HCT116 (cell line): ENCODE measurements at regions not wholly inside any gene's neighbourhood (a gene's known extent, or its start where the extent isn't known, plus 50 kb on each side); places are given as distances from the start of the nearest gene placed in this dataset.

Experiments
- ATAC-seq: fragments of 200-7000 bp; cut with Tn5 transposase; 2 replicates; pipeline ENCODE4 v1.9.1; 2020; ENCODE audit warnings: mild to moderate bottlenecking, moderate library complexity
- BruUV-seq: library from RNA; stranded (reverse); fragments of 400-500 nt; replicated peaks from 2 replicates; lab custom pipeline; 2021; lab: Mats Ljungman, UMichigan
- CTCF ChIA-PET: fragments of 300-600 bp; sonication (Branson Sonifier 250); formaldehyde crosslinking; loops from one replicate; lab custom pipeline; 2021; ENCODE audit warnings: antibody characterized with exemption; lab: Charles Lee
- POLR2A ChIA-PET: fragments of 300-600, 350-600 bp; sonication (Branson Sonifier 250); formaldehyde crosslinking; loops from one replicate; lab custom pipeline; 2021; ENCODE audit warnings: antibody characterized with exemption; lab: Charles Lee
- RAD21 ChIA-PET, 2 experiments: fragments of 300-600 bp; sonication (Branson Sonifier 250); formaldehyde crosslinking; loops; one replicate each; lab custom pipeline; 2023; ENCODE audit warnings: low total read pairs in 2 of 2; ENCODE audit not compliant: uncharacterized antibody in 2 of 2, unreplicated experiment in 2 of 2, low non-redundant PET in 1 of 2; lab: Charles Lee
- DNase-seq: peaks from one replicate; pipeline ENCODE4 v3.0.0-alpha.2; 2010; ENCODE audit warnings: low read depth, low spot score
- H2AFZ ChIP-seq: fragments of 200-600 bp; shearing (Covaris generic), sonication (generic); 2 replicates; pipeline ENCODE4 v1.6.1; 2017; ENCODE audit warnings: low read depth, mixed run types, mixed read lengths, antibody characterized with exemption, low read length; ENCODE audit not compliant: poor library complexity, severe bottlenecking
- H3K27ac ChIP-seq: 2 replicates; pipeline ENCODE4 v1.5.1; 2012; ENCODE audit warnings: low read depth, low read length
- H3K27me3 ChIP-seq: fragments of 200-600 bp; sonication (generic); 2 replicates; pipeline ENCODE4 v1.6.1; 2016; ENCODE audit warnings: mixed run types, low read length, mixed read lengths; ENCODE audit not compliant: insufficient read depth
- H3K36me3 ChIP-seq, 2 experiments: fragments of 200-500 bp in 1 of 2; fragments of 200-600 bp in 1 of 2; sonication (Bioruptor generic) in 1 of 2; sonication (generic) in 1 of 2; 2 replicates each; pipeline versions ENCODE4 v1.5.1 to v1.6.1; 2014 to 2016; ENCODE audit warnings: low read length in 2 of 2, inconsistent platforms in 1 of 2, mixed read lengths in 1 of 2, mixed run types in 1 of 2; ENCODE audit not compliant: insufficient read depth in 2 of 2, control insufficient read depth in 1 of 2
- H3K4me1 ChIP-seq, 2 experiments: fragments of 200-600 bp in 1 of 2; sonication (generic) in 1 of 2; 2 replicates each; pipeline versions ENCODE4 v1.5.1 to v1.6.1; 2012 to 2017; ENCODE audit warnings: low read length in 2 of 2, inconsistent platforms in 1 of 2, mild to moderate bottlenecking in 1 of 2, mixed read lengths in 1 of 2, mixed run types in 1 of 2, moderate library complexity in 1 of 2; ENCODE audit not compliant: insufficient read depth in 2 of 2, control insufficient read depth in 1 of 2
- H3K4me2 ChIP-seq: fragments of 200-600 bp; sonication (generic); 2 replicates; pipeline ENCODE4 v1.6.1; 2017; ENCODE audit warnings: mixed run types, low read length, mixed read lengths
- H3K4me3 ChIP-seq, 2 experiments: fragments of 200-600 bp in 1 of 2; sonication (generic) in 1 of 2; replicated peaks in 1 of 2; 2 replicates each; pipeline ENCODE4 v1.5.1; 2011 to 2016; ENCODE audit warnings: low read length in 2 of 2, control low read depth in 1 of 2, low read depth in 1 of 2, mild to moderate bottlenecking in 1 of 2, mixed read lengths in 1 of 2, mixed run types in 1 of 2
- H3K79me2 ChIP-seq: fragments of 200-600 bp; sonication (generic); 2 replicates; pipeline ENCODE4 v1.6.1; 2017; ENCODE audit warnings: mild to moderate bottlenecking, mixed run types, low read length, moderate library complexity, mixed read lengths; ENCODE audit not compliant: insufficient read depth
- H3K9ac ChIP-seq: fragments of 200-600 bp; sonication (generic); 2 replicates; pipeline ENCODE4 v1.6.1; 2016; ENCODE audit warnings: low read length, mixed read lengths
- H3K9me2 ChIP-seq: fragments of 200-600 bp; sonication (generic), shearing (Covaris generic); 2 replicates; pipeline ENCODE4 v1.6.1; 2017; ENCODE audit warnings: mixed run types, mild to moderate bottlenecking, moderate library complexity; ENCODE audit not compliant: insufficient read depth
- H3K9me3 ChIP-seq, 2 experiments: fragments of 200-500 bp in 1 of 2; fragments of 200-600 bp in 1 of 2; sonication (Bioruptor generic) in 1 of 2; sonication (generic) in 1 of 2; 2 replicates each; pipeline ENCODE4 v1.6.1; 2014 to 2017; ENCODE audit warnings: low read length in 2 of 2, mixed read lengths in 2 of 2, inconsistent platforms in 1 of 2, low read depth in 1 of 2, mild to moderate bottlenecking in 1 of 2, mixed run types in 1 of 2, moderate library complexity in 1 of 2; ENCODE audit not compliant: control insufficient read depth in 1 of 2, insufficient read depth in 1 of 2
- H4K20me1 ChIP-seq: fragments of 200-600 bp; sonication (generic), shearing (Covaris generic); 2 replicates; pipeline ENCODE4 v1.6.1; 2017; ENCODE audit warnings: mixed run types, mild to moderate bottlenecking, moderate library complexity; ENCODE audit not compliant: insufficient read depth
- ATF3 ChIP-seq: IDR thresholded peaks from 2 replicates; pipeline ENCODE4 v1.6.1; 2012
- CBX3 ChIP-seq: IDR thresholded peaks from 2 replicates; pipeline ENCODE4 v1.6.1; 2012; ENCODE audit warnings: low read depth
- CEBPB ChIP-seq: IDR thresholded peaks from 2 replicates; pipeline ENCODE4 v1.6.1; 2012; ENCODE audit warnings: low read depth
- ELF1 ChIP-seq: IDR thresholded peaks from 2 replicates; pipeline ENCODE4 v1.6.1; 2012; ENCODE audit warnings: low read depth, borderline replicate concordance
- EZH2 ChIP-seq: fragments of 200-600 bp; sonication (generic); IDR thresholded peaks from 2 replicates; pipeline ENCODE4 v1.6.1; 2017; ENCODE audit warnings: antibody characterized with exemption, mixed run types
- FOSL1 ChIP-seq: IDR thresholded peaks from 2 replicates; pipeline ENCODE4 v1.6.1; 2012; ENCODE audit warnings: low read depth
- POLR2A ChIP-seq: IDR thresholded peaks from 2 replicates; pipeline ENCODE4 v1.7.0; 2011; ENCODE audit warnings: borderline replicate concordance; ENCODE audit not compliant: insufficient read depth, insufficient read length; ENCODE audit errors: extremely low read depth
- POLR2AphosphoS5 ChIP-seq: IDR thresholded peaks from 2 replicates; pipeline ENCODE4 v1.6.1; 2011; ENCODE audit warnings: mild to moderate bottlenecking, low read depth, low read length, moderate library complexity
- RAD21 ChIP-seq: IDR thresholded peaks from 2 replicates; pipeline ENCODE4 v1.6.1; 2012; ENCODE audit warnings: low read depth, mild to moderate bottlenecking
- SIN3A ChIP-seq: IDR thresholded peaks from 2 replicates; pipeline ENCODE4 v1.6.1; 2012; ENCODE audit warnings: low read depth
- SP1 ChIP-seq: IDR thresholded peaks from 2 replicates; pipeline ENCODE4 v1.6.1; 2012; ENCODE audit warnings: low read depth
- TCF7L2 ChIP-seq: IDR thresholded peaks from 2 replicates; pipeline ENCODE4 v1.7.0; 2011; ENCODE audit warnings: borderline replicate concordance, inconsistent platforms; ENCODE audit not compliant: insufficient read depth, insufficient read length; ENCODE audit errors: extremely low read depth
- YY1 ChIP-seq: IDR thresholded peaks from 2 replicates; pipeline ENCODE4 v1.6.1; 2011; ENCODE audit warnings: low read length, low read depth, moderate library complexity, mild to moderate bottlenecking; ENCODE audit not compliant: insufficient replicate concordance; ENCODE audit errors: extremely low read depth
- ZBTB33 ChIP-seq: IDR thresholded peaks from 2 replicates; pipeline ENCODE4 v1.6.1; 2011; ENCODE audit warnings: mild to moderate bottlenecking, low read length, moderate library complexity; ENCODE audit not compliant: insufficient replicate concordance; ENCODE audit errors: extremely low read depth
- intact Hi-C: fragments of 100-400 bp; cut with micrococcal nuclease; formaldehyde crosslinking; loops from 2 replicates; pipeline ENCODE4 v1.10.0; 2022
- TF ChIP-seq, protein P1 (sequence below), 3 experiments: fragments of 200-600 bp in 1 of 3; sonication (generic) in 1 of 3; IDR thresholded peaks in 2 of 3; conservative IDR thresholded peaks in 1 of 3; 2 replicates each; pipeline ENCODE4 v1.5.1; 2012 to 2017; ENCODE audit warnings: low read depth in 2 of 3, low read length in 2 of 3, antibody characterized with exemption in 1 of 3, borderline replicate concordance in 1 of 3, control low read depth in 1 of 3, mild to moderate bottlenecking in 1 of 3, mixed read lengths in 1 of 3, mixed run types in 1 of 3, moderate library complexity in 1 of 3; ENCODE audit not compliant: insufficient read depth in 1 of 3

DNA sequence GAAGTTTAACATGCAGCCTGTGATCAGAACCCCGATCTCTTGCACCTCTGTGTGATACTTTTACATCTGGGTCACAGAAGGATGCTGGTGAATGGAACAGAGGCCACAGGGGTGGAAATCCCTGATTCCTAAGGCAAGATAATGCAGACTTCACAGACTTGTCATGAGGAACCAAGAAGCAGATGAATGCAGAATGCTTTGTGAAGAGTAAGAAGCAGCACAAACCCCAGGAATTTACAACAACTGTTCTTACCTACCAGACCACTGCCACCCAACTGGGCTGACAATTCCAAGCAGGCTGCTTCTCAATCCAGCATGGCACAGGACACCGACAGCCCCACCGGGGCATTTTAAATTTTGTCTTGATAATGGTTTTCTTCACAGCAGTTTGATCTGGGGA lies 113.2 kb upstream of the CD93 start:
- H3K27me3 ChIP-seq: peaks cover 35% of the 10 kb centered on the region
- H3K36me3 ChIP-seq: no peaks in the 10 kb centered on the region
- ATAC-seq (no peak), DNase-seq (no peak)
- no peak overlapping the region for H3K4me2 ChIP-seq
- ChIA-PET CTCF (interaction anchor here (2.8 to 5.4 kb wide), 2 partner anchors 149 to 507 kb away, joined by 47 to 68 read pairs; partner anchors contain the start of gene THBD), POLR2A (no interaction called here), RAD21 (interaction anchor here in 1 of 2 experiments (2.0 kb wide), 1 partner anchor 148 kb away, joined by 7 read pairs; no protein-coding TSS in a partner anchor)
- H3K79me2 ChIP-seq: no peaks in the 10 kb centered on the region
- H2AFZ ChIP-seq: no peak overlapping the region
- TF ChIP-seq SIN3A (no peak), RAD21 (no peak), CEBPB (no peak), FOSL1 (no peak), ELF1 (no peak), SP1 (no peak), POLR2A (no peak), EZH2 (no peak)
- TF ChIP-seq, protein P1, sequence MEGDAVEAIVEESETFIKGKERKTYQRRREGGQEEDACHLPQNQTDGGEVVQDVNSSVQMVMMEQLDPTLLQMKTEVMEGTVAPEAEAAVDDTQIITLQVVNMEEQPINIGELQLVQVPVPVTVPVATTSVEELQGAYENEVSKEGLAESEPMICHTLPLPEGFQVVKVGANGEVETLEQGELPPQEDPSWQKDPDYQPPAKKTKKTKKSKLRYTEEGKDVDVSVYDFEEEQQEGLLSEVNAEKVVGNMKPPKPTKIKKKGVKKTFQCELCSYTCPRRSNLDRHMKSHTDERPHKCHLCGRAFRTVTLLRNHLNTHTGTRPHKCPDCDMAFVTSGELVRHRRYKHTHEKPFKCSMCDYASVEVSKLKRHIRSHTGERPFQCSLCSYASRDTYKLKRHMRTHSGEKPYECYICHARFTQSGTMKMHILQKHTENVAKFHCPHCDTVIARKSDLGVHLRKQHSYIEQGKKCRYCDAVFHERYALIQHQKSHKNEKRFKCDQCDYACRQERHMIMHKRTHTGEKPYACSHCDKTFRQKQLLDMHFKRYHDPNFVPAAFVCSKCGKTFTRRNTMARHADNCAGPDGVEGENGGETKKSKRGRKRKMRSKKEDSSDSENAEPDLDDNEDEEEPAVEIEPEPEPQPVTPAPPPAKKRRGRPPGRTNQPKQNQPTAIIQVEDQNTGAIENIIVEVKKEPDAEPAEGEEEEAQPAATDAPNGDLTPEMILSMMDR (IDR thresholded peaks at IDR 0.05 in 2 of 3, conservative IDR thresholded peaks at IDR 0.05 in 1 of 3; ENCODE audit: borderline replicate concordance in 1 of 3, insufficient read depth in 1 of 3, low read depth in 2 of 3, low read length in 2 of 3): no peak
- H3K9ac ChIP-seq: no peak overlapping the region
- no peak overlapping the region for H3K27ac ChIP-seq
- no peaks in the 10 kb centered on the region for H4K20me1 ChIP-seq
- H3K4me3 ChIP-seq: no peak overlapping the region
- no TSS peak for BruUV-seq
- no peaks in the 10 kb centered on the region for H3K9me3 ChIP-seq
- H3K4me1 ChIP-seq: no peaks in the 10 kb centered on the region
- H3K9me2 ChIP-seq: no peaks in the 10 kb centered on the region
- intact Hi-C loops: no loop called here

DNA sequence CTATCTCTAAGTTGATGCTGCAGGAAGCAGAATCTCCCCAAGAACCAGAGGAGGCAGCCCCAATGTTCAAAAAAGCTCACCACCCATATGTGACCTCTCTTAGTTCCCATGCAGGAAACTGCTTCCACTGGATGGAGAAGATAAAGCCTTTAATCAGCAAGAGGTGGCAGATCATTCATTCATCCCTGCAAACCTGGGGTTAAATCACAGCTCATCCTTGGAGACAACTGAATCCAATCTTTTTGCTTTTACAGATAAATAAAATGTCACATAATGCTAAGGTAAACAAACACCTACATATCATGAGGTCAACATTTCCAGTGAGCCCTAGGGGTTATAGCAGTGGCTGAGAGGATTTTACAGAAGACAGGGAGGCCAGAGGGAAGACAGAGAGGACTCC lies 112.7 kb upstream of the CD93 start:
- H3K36me3 ChIP-seq: no peaks in the 10 kb centered on the region
- CTCF ChIA-PET: interaction anchor here (1.1 to 5.4 kb wide), 2 partner anchors 148 to 507 kb away, joined by 8 to 68 read pairs; no protein-coding TSS in a partner anchor
- H4K20me1 ChIP-seq: no peaks in the 10 kb centered on the region
- no peak overlapping the region for H3K4me2 ChIP-seq
- H3K9me2 ChIP-seq: no peaks in the 10 kb centered on the region
- H2AFZ ChIP-seq: no peak overlapping the region
- H3K27me3 ChIP-seq: peaks cover 35% of the 10 kb centered on the region
- no peaks in the 10 kb centered on the region for H3K79me2 ChIP-seq
- no peak overlapping the region for H3K4me3 ChIP-seq
- no TSS peak for BruUV-seq
- ATAC-seq (no peak), DNase-seq (no peak)
- no peaks in the 10 kb centered on the region for H3K9me3 ChIP-seq
- RAD21 ChIA-PET: no interaction called here
- intact Hi-C loops: no loop called here
- no peak overlapping the region for H3K27ac ChIP-seq
- POLR2A ChIA-PET: no interaction called here
- no peaks in the 10 kb centered on the region for H3K4me1 ChIP-seq
- H3K9ac ChIP-seq: no peak overlapping the region
- no peak for TF ChIP-seq CBX3
- TF ChIP-seq ATF3: no peak
- no peak for TF ChIP-seq RAD21
- no peak for TF ChIP-seq ZBTB33
- no peak for TF ChIP-seq TCF7L2
- no peak for TF ChIP-seq POLR2AphosphoS5
- TF ChIP-seq CEBPB: no peak
- no peak for TF ChIP-seq YY1
